Suprapubic skin (tissue), 4 donors: ENCODE measurements at regions not wholly inside any gene's neighbourhood (a gene's known extent, or its start where the extent isn't known, plus 50 kb on each side); places are given as distances from the start of the nearest gene placed in this dataset.

ENCODE experiments used
- CTCF ChIP-seq, 2 donors: fragments of 200-600 bp in 1 of 2; fragments of 450-650 bp in 1 of 2; sonication (generic) in 1 of 2; IDR thresholded peaks; one replicate each; pipeline ENCODE4 v1.5.1; 2016 to 2019; ENCODE audit warnings: antibody characterized with exemption in 2 of 2, mild to moderate bottlenecking in 1 of 2, moderate library complexity in 1 of 2
- EP300 ChIP-seq: sonication (generic); formaldehyde crosslinking; IDR thresholded peaks from one replicate; pipeline ENCODE4 v1.6.1; 2017; ENCODE audit warnings: antibody characterized with exemption
- POLR2A ChIP-seq, 2 donors: fragments of 450-650 bp; IDR thresholded peaks; one replicate each; pipeline ENCODE4 v1.6.1; 2017; ENCODE audit warnings: antibody characterized with exemption in 2 of 2, mild to moderate bottlenecking in 2 of 2, moderate library complexity in 2 of 2
- POLR2AphosphoS5 ChIP-seq, 3 donors: sonication (generic); formaldehyde crosslinking; IDR thresholded peaks; one replicate each; pipeline ENCODE4 v1.6.1; 2017; ENCODE audit warnings: antibody characterized with exemption in 3 of 3

- TF ChIP-seq CTCF (IDR thresholded peaks at IDR 0.05) (no peak), POLR2A (IDR thresholded peaks at IDR 0.05) (no peak), POLR2AphosphoS5 (IDR thresholded peaks at IDR 0.05) (no peak), EP300 (no peak)
Measured at GRCh38 chr3:102553876-102554275, 119.1 kb downstream of the ZPLD1 start.
